EL (cell line): ENCODE measurements at regions not wholly inside any gene's neighbourhood (a gene's known extent, or its start where the extent isn't known, plus 50 kb on each side); places are given as distances from the start of the nearest gene placed in this dataset.
"Not testable (repeated sequence)": the region's sequence is repeated elsewhere in the genome, so short reads cannot be mapped to it uniquely, and the experiment has no call there.

ENCODE experiments used
- DNase-seq: peaks from one replicate; pipeline ENCODE4 v3.0.0-alpha.2; 2016

DNA sequence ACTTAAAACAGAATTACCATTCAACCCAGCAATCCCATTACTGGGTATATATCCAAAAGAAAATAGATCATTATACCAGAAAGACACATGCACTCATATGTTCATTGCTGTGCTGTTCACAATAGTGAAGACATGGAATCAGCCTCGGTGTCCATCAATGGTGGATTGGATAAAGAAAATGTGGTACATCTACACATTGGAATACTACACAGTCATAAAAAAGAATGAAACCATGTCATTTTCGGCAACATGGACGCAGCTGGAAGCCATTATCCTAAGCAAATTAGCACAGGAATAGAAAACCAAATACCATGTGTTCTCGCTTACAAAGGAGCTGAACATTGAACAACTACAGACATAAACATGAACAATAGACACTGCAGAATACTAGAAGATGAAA is 244.8 kb upstream of the PROX1 start:
- no peak for DNase-seq

DNA sequence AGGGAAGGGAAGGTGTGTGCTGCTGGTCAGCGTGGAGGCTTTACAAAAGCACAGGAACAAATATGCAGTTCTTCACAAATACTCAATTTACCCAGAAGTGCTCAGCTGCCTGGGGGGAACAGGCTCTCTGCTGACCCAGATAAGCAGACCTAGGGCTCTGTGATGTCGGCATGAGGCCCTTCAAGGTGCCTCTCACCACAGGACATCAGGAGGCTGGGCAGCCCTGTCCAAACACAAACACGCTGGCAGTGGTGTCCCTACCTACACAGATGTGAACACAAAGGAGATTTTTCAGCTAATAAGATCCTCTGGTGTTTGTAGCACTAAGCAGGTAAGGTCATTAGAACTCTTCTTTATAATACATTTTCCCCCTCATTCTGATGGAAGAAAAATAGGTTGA is 243.0 kb upstream of the PROX1 start:
- no peak for DNase-seq

DNA sequence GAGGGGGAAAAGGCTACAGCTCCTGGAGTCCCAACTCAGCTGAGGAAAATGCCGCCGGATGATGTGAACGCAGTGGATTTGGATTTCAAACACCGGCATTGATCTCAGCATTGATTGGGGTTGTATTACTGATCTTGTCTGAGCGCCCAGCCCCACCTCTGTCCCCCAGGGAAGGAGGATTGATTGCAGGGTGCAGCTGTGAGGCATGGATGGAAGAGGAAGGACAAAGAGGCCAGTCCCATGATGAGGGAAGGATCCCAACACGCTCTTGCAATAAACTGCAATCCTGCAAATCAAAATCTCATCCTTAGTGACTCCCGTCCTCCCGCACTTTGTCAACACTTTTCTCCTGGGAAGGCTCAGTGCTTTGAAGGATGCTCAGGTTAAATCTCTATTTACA is 242.3 kb upstream of the PROX1 start:
- no peak for DNase-seq

DNA sequence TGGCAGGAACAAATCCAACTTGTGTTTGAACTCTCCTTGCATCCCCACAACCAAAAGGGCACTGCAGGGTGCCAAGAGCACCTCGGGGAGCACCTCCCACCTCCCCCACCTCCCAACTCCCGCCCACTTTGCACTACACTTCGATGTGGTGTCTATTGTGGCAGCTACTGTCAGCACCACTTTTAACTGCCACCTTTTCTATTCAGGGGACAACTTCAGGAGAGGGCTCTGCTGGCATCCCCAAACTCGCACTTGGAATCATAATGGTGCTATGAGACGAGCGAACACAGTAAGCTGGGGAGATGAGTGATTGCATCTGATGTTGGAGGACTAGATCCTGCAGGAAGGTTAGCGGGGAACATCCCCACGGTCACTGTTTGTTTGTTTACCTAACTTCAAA is 238.2 kb upstream of the PROX1 start:
- no peak for DNase-seq

DNA sequence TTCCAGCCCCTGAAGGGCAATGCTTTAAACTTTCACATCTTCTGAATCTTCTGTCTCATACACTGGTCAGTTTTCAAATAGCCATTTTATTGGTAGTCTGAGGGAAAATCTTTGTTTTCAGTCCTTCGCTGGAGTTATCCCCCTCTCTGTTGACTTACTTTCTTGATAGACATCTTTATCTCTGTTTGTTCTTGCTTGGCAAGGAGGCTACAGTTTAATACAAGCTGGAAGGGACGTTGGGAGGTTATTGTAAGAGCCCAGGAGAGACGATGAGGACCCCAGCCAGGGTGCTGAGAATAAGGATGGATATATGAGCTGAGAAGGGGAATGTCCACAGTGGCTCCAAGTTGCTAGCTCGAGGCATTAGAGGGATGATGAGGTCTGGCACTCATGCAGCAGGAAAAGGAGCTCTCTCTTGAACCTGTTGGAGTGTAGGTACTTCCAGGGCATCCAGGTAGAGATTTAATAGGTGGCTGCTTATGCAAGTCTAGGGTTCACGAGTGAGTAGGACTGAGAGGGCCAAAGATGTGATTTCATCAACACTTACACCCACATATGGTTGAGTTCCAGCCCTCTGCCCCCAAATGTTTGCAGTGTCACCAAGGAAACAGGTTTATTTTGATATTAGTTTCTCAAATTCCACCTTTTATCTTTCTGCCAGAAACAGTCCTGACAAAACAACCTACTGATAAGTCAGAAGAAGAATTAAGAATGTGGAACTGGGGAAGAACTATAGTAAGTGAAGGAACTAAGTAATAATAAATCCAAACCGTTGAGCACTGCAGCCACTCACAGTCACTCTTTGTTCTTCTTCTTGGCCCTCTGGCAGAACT is 237.3 kb upstream of the PROX1 start:
- DNase-seq, result no peak

DNA sequence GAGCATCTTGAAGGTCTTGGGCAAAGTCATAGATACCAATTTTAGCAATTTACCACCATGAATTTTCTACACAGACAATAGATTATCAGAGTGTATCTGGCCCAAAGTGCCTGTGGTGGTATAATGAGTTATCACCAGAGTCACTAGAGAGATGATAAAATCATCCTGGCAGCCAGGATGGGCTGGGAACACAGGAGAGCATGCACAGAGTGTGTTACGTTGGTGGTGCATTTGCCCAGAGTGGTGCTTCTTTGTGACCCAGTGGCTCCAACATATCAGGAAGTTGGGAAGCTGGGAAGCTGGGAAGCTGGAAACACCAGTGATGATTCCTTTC is 236.7 kb upstream of the PROX1 start:
- no peak for DNase-seq

DNA sequence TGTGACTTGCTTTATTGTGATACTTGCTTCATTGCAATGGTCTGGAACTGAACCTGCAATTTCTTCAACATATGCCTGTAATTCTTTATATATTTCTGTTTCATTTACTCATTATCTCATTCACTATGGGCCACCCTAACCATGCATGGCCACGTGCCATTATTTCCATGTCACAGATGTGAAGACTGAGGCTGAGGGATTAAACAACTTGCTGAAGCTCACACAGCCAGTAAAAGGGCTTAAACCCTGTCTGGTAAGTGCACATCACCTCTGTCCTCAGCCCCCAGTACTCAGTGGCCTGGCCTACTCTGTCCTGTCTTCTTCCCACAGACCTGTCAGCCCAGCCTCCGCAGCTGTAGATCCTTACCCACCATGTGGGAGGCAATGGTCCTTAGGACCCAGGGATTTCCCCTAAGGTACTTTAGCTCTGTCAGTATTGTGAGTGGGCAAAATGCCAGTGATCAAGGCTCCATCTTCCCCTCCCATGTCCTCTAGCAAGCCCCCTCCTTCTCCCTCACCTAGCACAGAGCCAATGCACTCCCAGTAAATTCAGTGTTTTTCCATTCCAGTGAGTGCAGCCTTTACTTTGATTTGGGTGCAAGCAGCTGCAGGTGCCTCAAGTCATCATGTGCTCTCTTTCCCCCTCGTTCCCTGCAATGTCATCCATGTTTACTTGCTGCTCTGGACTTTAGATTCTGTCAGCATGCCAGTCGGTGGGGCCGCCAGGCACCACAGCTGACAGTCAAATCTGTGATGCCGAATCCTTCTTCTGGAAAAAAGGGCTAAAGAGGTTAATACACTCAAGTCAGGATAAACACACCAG is 228.2 kb upstream of the PROX1 start:
- DNase-seq, result no peak

DNA sequence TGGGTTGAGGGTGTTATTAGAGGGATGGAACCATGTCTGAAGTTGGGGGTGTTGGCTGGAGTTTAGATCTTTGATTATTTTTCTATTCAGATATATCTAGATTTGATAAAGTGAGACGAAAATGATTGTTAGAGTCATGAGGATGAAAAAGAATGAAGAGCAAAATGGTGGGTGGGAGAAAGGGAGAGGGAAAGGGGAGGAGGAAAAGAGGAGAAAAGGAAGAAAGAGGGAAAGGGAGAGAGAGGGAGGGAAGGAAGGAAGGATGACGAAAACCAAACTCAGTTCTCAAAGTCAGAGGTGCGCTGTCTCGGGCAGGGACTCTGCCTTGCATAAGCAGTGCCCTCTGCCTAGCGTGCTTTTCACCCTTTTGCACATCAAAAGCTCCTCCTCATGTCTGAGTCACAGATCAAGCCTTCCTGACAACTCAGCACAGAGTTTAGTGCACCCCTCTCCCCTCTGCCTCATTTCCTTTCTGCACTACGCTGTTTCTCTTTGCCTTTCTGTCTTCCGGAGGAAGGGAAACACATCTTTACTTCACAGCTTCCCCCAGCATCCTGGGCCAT is 225.8 kb upstream of the PROX1 start:
- DNase-seq, result peak; percentile 1

DNA sequence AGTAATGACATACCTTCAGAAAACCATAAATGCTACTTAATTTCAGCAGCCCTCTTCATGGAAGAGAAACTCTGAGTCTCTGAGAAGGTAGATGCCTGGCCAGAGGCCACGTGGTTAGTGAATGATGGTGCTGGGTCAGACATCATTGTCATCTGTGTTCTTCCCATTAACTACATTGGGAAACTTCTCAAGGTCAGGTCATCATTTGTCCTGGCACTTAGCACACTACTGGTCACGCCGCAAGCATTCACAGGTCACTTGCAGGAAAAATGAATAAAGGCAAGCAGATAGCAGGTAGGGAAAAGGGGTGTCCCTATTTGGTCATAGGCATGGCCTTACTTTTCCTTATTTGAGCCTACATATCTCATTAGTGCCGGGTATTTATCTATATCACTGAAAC is 220.1 kb upstream of the PROX1 start:
- DNase-seq, result no peak

DNA sequence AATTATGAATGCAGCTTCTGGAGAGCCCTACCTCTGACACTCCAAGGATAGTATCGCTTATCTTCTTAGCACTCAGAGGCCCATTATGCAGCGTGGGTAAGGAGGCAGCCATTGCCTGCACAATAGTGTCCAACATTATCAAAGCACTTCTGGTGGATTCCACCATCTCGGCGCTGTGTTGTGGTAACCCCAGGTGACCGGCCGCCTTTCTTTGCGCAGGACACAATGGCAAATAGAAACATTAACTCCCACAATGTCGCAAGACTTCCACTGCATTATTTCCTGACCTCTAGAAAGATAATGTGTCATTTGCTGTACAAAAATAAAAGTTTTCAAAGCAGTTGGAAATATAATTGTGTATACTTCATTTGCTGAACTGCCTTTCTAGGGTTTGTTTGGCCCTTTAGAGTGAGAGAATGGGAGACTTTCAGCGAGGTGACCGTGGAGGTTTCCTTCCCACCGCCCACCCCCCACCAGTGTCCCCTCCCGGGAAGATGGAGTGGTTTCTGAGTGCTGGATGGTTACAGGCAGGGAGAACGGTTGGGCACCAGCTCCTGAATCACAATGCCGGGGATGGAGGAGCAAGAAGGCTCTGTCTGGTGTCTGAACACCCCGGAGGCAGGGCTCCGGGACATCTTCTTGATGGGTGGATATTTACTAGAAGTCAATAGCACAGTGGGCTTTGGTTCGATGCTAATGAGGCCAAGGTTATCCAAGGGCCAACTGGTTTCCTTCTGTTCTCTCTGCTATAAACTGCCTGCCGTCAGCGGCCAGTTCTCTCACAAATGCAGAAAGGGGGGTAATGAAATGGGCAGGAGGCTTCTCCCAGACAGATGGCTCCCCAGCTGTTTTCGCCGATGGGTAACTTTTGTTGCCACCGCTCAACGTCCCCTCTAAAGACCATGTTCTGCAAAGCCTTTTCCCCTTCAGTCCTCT is 215.4 kb upstream of the PROX1 start:
- DNase-seq, result no peak

DNA sequence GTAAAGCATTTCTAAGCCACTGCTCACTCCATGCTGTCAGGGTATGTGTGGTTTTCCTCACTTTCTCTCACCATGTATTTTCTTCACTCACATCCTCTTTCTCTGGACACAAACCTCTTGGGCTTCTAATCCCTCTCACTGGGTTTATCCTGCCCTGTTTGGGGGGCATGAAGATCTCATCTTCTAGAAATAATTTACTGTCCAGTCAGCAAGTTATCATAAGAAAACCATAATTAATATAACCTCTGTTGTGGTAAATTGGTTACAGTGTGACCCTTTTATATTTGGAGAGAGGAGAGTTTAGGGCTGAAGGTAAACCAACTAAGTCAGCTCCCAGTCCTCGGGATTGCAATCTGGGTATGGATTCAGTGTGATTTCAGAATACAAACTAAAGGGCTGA is 213.8 kb upstream of the PROX1 start:
- DNase-seq, result no peak

DNA sequence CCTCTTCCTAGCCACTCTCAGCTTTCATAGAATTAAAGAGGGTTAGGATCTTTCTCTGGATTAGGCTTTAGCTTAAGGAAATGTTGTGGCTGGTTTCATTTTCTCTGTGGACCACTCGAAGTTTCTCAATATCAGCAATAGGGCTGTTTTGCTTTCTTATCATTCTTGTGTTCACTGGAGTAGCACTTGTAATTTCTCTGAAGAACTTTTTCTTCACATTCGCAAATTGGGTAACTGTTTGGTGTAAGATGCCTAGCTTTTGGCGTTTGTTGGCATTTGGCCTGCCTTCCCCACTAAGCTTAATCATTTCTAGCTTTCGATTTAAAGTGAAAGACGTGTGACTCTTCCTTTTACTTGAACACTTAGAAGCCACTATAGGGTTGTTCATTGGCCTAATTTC is 210.8 kb upstream of the PROX1 start:
- no peak for DNase-seq

DNA sequence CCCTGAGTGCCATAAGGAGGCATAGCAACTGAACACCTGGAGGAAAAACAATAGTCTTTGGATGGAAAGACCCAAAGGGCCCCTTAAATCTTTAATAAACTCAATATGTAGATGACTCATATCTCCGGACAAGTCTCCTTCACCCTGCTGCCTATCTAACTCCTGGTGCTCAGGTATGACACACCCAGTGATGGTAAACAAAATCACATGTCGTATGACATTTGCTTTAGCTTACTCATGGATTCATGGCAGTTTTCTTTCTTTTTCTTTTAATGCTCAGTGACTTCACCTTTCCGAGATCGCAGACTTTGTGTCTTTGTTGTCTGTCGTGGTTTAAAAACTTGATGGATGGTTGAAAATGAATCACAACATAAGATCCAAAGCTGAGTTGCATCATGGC is 208.5 kb upstream of the PROX1 start:
- no peak for DNase-seq

DNA sequence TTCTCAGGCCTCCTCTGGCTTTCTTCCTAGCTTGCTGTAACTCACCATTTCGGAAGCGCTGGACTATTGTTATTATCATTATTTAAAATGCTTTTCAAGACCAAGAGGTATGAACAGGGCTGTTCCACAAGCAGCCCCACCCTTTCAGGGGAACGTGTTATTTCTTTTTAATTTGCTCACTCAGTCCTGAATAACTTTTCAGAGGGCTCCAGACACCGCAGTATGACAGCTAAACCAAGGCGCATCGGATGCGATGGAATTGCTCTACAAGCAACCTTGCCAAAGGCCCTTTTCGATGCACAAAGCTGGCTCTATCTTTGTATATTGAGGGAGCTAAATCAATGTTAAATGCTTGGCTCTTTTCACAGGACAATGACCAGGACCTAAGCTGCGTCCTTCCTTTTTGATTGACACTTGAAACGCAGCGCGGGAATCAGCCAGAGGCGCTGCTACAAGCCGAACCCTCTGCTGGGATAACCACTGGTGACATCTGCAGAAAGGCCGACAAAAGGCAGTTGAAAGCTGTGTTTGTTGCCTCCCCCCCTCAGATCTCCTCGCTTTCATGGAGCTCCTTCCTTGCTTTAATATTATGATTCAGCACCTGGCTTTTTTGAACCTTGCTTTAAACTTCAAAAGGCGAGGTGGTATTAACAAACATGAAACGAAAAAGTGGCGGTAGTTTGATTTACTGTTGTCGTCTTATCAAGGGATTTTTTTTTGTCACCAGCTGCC is 204.7 kb upstream of the PROX1 start:
- DNase-seq, result no peak

DNA sequence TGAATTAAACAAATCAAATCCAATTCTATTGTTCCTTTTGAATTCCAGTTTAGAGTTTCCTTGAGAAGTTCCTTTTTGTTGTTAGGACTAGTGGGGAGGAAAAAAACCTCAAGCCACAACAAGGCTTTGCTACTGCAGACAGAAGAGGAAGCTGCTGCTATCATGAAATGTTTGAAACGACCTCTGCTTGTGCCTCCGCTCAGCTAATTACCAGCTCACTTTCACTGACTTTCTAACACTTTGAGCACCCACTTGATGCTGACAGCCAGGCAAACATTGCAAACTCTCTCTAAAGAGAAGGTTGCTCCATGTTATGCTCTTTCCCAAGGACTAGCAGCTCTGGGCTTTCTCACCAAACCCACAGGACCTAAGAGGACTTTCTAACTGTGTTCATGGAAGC is 203.9 kb upstream of the PROX1 start:
- DNase-seq, result no peak

DNA sequence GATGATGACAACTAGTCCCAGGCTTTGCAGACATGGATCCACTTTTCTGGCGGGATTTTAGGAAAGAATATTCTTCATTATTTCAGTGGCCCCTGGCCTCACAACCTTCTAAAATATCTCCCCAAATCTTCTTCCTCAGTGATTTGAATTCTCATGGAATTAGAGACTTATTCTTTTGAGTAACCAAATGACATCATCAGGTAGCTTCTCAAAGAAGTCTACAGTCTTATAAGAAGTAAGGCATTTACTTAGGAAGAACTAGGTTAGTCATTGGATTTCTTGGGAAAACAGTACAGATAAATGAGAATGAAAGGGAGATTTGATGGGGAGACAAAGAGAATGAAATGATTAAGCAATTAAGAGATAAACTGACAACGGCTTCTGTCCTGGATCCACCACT is 201.1 kb upstream of the PROX1 start:
- no peak for DNase-seq

DNA sequence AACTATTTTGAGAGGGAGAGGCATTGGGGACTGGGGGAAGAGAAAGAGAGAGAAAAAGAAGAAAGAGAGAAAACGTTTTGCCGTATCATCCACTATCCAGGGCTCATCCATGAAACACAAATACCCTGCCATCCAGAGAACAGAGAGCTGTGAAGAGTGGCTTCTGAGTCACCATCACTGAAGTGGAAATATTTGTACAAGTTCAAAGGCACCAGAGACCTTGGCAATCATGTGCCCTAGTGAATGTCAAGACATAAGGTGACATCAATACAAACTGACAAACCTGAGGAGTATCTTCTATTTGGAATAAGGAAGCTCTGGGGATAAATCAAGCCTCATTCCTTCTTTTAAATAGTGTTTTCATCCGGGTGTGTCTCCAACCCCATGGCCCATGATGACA is 197.2 kb upstream of the PROX1 start:
- DNase-seq, result no peak

DNA sequence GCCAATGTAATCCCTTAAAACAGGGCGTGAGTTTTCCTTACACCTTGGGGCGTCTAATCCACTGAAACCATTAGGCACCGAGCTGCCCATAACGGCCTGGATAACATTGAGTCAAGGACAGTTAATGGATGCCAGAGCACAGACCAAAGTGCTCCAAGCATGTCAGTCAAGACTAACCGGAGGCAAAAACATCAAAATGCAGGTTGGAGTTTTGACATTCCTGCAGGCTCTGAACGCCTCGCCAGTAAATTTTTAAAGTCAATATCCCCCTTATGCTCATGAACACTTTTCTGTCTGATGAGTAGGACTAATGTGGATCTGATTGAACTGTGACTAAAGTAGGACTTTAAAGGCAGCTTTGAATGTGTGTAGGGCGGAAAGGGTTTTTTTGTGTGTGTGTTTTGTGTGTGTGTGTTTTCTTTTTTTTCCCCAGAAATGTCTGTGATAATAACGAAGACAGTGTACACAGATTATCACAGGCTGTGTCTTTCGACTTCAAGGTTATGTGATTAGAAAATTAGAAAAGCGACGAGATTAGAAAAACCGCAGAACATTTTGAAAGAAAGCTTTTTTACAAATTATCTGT is 194.2 kb upstream of the PROX1 start:
- DNase-seq, result no peak

DNA sequence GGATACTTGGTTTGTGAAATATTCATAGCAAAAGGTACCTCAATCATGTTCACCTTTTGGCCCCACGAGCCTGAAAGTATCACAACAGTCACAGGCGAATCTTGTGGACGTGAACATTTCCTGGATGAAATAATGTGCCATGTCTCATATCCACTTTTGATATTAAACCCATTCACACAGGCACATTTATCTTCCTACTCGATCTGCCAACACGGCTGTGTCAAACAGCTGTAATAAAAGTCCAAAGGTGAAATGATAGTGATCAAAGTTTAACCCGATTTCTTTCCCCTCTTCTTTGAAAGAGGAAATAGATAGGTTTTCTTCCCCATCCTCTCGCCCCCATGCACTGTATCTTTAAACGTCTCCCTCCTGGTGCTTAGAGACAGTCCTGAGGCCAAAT is 191.2 kb upstream of the PROX1 start:
- DNase-seq, result no peak

DNA sequence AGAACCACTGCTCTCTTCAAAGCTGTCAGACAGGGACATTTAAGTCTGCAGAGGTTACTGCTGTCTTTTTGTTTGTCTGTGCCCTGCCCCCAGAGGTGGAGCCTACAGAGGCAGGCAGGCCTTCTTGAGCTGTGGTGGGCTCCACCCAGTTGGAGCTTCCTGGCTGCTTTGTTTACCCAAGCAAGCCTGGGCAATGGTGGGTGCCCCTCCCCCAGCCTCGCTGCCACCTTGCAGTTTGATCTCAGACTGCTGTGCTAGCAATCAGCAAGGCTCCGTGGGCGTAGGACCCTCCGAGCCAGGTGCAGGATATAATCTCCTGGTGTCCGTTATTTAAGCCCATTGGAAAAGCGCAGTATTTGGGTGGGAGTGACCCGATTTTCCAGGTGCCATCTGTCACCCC is 179.5 kb upstream of the PROX1 start:
- not testable (repeated sequence) for DNase-seq

DNA sequence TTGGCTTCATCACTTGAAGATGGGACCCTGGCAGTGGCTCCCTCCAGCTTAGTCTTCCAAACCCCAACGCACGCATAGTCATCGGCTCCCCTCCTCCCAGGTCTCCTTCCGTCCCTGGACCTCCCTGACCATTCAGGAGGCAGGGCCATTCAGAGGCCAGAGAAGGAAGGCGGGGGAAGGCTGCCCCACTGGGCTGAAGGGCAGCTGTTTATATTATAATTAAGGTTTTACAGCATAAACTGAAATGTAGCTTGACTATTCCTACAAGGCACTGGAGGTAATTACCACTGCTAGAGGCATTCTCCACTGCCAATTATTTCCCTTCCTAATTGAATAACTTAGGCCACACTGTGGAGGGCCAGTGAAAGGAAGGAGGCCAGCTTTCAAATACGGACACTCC is 170.6 kb upstream of the PROX1 start:
- no peak for DNase-seq
